Kidney glomerular epithelial cell (primary cell): ENCODE measurements at regions not wholly inside any gene's neighbourhood (a gene's known extent, or its start where the extent isn't known, plus 50 kb on each side); places are given as distances from the start of the nearest gene placed in this dataset.
"Not testable (repeated sequence)": the region's sequence is repeated elsewhere in the genome, so short reads cannot be mapped to it uniquely, and the experiment has no call there.

Experiments
- DNase-seq: peaks from one replicate; lab custom pipeline; 2025; lab: John Stamatoyannopoulos, UW

- DNase-seq = no peak
These were observed 532.7 kb upstream of the OLFM3 start for GRCh38 chr1:102529446-102529845.

GRCh38 chr1:102500758-102501157, 504.0 kb upstream of the OLFM3 start:
- DNase-seq = no peak

- no peak for DNase-seq
These were observed 502.2 kb upstream of the OLFM3 start for GRCh38 chr1:102498929-102499328.

GRCh38 chr1:102497810-102498209, 501.1 kb upstream of the OLFM3 start:
- not testable (repeated sequence) for DNase-seq

GRCh38 chr1:102472520-102472919, 475.8 kb upstream of the OLFM3 start:
- DNase-seq = no peak

GRCh38 chr1:102470767-102471166, 474.0 kb upstream of the OLFM3 start:
- no peak for DNase-seq

GRCh38 chr1:102466487-102466886, 469.8 kb upstream of the OLFM3 start:
- DNase-seq = no peak

GRCh38 chr1:102463328-102463727, 466.6 kb upstream of the OLFM3 start:
- DNase-seq = no peak

GRCh38 chr1:102442317-102442716, 445.6 kb upstream of the OLFM3 start:
- DNase-seq = not testable (repeated sequence)

GRCh38 chr1:102435483-102435882, 438.8 kb upstream of the OLFM3 start:
- no peak for DNase-seq

GRCh38 chr1:102434421-102434820, 437.7 kb upstream of the OLFM3 start:
- DNase-seq = no peak

GRCh38 chr1:102431253-102431652, 434.5 kb upstream of the OLFM3 start:
- DNase-seq = no peak

GRCh38 chr1:102420034-102420433, 423.3 kb upstream of the OLFM3 start:
- no peak for DNase-seq
